Vagina (tissue), 2 donors: ENCODE measurements at regions not wholly inside any gene's neighbourhood (a gene's known extent, or its start where the extent isn't known, plus 50 kb on each side); places are given as distances from the start of the nearest gene placed in this dataset.

Experiments
- CTCF ChIP-seq, 3 experiments: fragments of 450-650 bp in 2 of 3; fragments of 200-600 bp in 1 of 3; sonication (generic) in 1 of 3; IDR thresholded peaks; one replicate each; pipeline ENCODE4 v1.5.1; 2017 to 2019; ENCODE audit warnings: antibody characterized with exemption in 3 of 3, mild to moderate bottlenecking in 2 of 3, moderate library complexity in 2 of 3
- POLR2A ChIP-seq, 2 donors: fragments of 450-650 bp; IDR thresholded peaks; one replicate each; pipeline ENCODE4 v1.6.1; 2017; ENCODE audit warnings: antibody characterized with exemption in 2 of 2, mild to moderate bottlenecking in 2 of 2, moderate library complexity in 2 of 2

- no peak for TF ChIP-seq CTCF (IDR thresholded peaks at IDR 0.05)
- no peak for TF ChIP-seq POLR2A (IDR thresholded peaks at IDR 0.05)
Observed at GRCh38 chr13:59034198-59034597, 1129.5 kb downstream of the DIAPH3 start.
